Vagina (tissue), 2 donors: ENCODE measurements at regions not wholly inside any gene's neighbourhood (a gene's known extent, or its start where the extent isn't known, plus 50 kb on each side); places are given as distances from the start of the nearest gene placed in this dataset.

Experiments
- CTCF ChIP-seq, 3 experiments: fragments of 450-650 bp in 2 of 3; fragments of 200-600 bp in 1 of 3; sonication (generic) in 1 of 3; IDR thresholded peaks; one replicate each; pipeline ENCODE4 v1.5.1; 2017 to 2019; ENCODE audit warnings: antibody characterized with exemption in 3 of 3, mild to moderate bottlenecking in 2 of 3, moderate library complexity in 2 of 3
- POLR2A ChIP-seq, 2 donors: fragments of 450-650 bp; IDR thresholded peaks; one replicate each; pipeline ENCODE4 v1.6.1; 2017; ENCODE audit warnings: antibody characterized with exemption in 2 of 2, mild to moderate bottlenecking in 2 of 2, moderate library complexity in 2 of 2
- POLR2AphosphoS5 ChIP-seq, 2 donors: sonication (generic); formaldehyde crosslinking; IDR thresholded peaks; one replicate each; pipeline ENCODE4 v1.9.0; 2017; ENCODE audit warnings: antibody characterized with exemption in 2 of 2, mild to moderate bottlenecking in 2 of 2, low read depth in 1 of 2; ENCODE audit not compliant: insufficient read depth in 1 of 2

GRCh38 chr1:65605621-65606020, 185.2 kb downstream of the LEPR start:
- TF ChIP-seq POLR2A (IDR thresholded peaks at IDR 0.05) (no peak), CTCF (IDR thresholded peaks at IDR 0.05) (no peak), POLR2AphosphoS5 (IDR thresholded peaks at IDR 0.05; ENCODE audit: insufficient read depth in 1 of 2, low read depth in 1 of 2) (no peak)
